GM18520 (cell line): ENCODE measurements at regions not wholly inside any gene's neighbourhood (a gene's known extent, or its start where the extent isn't known, plus 50 kb on each side); places are given as distances from the start of the nearest gene placed in this dataset.
"Not testable (repeated sequence)": the region's sequence is repeated elsewhere in the genome, so short reads cannot be mapped to it uniquely, and the experiment has no call there.

Source experiments
- ATAC-seq: cut with Tn5 transposase; IDR thresholded peaks from one replicate; pipeline ENCODE4 v1.9.1; 2021; ENCODE audit not compliant: unreplicated experiment

DNA sequence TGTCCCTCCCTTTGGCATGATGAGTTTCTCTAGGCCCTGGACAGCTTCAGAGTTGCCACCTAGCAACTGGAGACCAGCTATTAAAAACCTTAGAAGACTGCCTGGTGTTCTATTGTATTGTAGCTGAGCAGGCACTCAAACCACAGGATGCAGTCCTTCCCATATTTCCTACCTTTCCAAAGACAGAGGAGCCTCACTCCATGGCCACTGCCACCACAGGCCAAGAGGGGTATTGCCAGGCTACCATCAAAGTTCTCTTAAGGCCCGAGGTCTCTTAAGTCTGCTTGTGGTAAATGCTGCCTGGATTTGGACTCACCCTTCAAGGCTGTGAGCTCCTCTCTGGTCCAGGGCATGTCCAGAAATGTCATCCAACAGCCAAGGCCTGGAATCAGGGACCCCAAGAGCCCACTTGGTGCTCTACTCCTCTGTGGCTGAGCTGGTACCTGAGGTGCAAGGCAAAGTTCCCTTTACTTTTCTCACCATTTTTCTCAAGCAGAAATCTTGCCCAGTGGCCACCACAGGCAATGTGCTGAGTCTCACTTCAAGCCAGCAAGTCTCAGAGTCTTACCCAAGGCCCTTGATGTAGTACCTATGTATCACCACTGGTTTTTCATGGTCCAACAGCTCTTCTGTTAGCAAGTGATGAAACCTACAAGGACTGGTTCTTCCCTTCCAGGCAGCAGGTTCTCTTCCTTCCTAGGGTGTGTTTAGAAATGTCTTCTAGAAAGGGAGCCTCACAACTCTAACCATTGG lies 269.4 kb downstream of the AMY1C start:
- ATAC-seq = no peak

DNA sequence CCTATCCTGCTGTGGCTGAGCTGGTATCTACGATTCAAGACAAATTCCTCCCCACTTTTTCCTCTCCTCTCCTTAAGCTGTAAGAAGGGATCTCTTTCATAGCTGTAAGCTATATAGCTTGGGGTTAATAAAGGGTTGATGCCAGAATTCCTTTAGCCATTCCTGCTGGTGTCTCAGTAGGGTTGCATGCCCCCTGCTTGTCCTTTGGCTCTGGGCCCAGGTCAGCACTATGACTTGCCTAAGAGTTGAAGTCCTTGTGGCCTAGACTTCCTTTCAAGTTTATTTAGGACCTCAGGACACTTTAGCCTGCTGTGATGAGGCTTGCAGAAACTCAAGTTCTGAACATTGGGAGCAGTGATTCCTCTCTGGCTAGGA lies 270.0 kb downstream of the AMY1C start:
- ATAC-seq = no peak

GRCh38 chr1:104028416-104029035 lies 278.8 kb downstream of the AMY1C start:
- ATAC-seq = no peak

- no peak for ATAC-seq
Observed at GRCh38 chr1:104029456-104029970, 279.8 kb downstream of the AMY1C start.

- ATAC-seq = no peak
Observed at GRCh38 chr1:104056786-104057185, 307.1 kb downstream of the AMY1C start.

DNA sequence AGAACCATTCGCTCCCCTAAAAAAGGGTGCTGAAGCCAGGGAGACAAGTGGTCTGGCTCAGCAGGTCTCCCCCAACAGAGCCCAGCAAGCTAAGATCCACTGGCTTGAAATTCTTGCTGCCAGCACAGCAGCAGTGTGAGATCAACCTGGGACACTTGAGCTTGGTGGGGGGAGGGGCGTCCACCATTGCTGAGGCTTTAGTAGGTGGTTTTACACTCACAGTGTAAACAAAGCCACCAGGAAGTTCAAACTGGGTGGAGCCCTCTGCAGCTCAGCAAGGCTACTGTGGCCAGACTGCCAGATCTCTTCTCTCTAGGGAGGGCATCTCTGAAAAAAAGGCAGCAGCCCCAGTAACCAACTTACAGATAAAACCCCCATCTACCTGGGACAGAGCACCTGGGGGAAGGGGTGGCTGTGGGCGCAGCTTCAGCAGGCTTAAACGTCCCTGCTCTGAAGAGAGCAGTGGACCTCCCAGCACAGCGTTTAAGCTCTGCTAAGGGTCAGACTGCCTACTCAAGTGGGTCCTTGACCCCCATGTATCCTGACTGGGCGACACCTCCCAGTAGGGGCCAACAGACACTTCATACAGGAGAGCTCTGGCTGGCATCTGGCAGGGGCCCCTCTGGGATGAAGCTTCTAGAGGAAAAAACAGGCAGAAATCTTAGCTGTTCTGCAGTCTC lies 307.7 kb downstream of the AMY1C start:
- ATAC-seq = not testable (repeated sequence)

- ATAC-seq = not testable (repeated sequence)
Observed at GRCh38 chr1:104061637-104062036, 311.9 kb downstream of the AMY1C start.

DNA sequence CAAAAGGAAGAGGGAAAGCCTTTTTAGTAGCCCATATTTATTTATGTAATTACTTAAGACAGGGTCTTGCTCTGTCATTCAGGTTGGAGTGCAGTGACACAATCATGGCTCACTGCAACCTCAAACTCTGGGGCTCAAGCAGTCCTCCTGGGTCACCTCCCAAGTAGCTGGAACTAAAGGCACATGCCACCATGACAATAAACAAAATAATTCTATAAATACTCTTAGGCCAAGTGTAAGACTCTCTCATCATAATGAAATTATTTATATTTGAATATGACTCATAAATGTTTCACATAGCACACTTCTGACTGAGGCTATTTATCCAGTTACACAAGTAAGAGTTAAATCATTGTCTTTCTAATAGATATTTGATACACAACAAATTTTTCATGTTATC lies 314.7 kb downstream of the AMY1C start:
- ATAC-seq = no peak

DNA sequence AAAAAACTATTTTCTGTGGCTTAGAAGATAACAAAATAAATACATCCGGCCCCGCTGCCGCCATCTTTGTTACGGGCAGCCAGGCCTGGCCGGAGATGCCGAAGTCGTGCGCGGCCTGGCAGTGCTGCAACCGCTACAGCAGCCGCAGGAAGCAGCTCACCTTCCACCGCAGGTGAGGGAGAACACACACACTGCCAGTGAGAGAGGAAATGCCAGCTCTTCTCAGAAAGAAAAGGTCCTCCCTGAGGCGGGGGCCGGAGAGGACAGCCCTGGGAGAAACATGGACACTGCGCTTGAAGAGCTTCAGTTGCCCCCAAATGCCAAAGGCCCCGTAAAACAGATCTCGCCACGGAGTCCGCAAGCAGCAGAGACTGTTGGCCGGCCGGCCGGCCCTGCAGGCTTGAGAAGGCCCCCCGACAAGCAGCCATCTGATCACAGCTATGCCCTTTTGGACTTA lies 323.2 kb downstream of the AMY1C start:
- no peak for ATAC-seq

- ATAC-seq = no peak
Observed at GRCh38 chr1:104073463-104073902, 323.8 kb downstream of the AMY1C start.

- no peak for ATAC-seq
Observed at GRCh38 chr1:104082221-104082620, 332.5 kb downstream of the AMY1C start.

DNA sequence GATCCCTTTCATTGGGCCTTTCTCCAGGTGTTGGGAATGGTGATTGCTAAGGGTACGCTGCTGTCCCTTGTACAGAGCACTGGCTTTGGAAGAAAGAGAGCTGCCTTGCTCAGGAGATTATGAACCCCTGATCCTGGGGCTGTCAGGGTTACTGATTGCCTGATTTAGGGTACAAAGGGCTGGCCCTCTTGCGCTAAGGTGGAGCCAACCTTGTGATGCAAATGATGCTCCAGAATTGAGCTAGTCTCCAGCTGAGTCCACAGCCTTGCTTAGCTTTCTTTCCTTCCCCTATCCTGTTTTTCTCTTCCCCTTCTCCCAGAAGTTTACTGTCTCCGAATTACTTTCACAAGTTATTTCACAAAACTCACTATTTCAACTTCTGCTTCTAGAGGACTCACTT lies 334.7 kb downstream of the AMY1C start:
- ATAC-seq = no peak

DNA sequence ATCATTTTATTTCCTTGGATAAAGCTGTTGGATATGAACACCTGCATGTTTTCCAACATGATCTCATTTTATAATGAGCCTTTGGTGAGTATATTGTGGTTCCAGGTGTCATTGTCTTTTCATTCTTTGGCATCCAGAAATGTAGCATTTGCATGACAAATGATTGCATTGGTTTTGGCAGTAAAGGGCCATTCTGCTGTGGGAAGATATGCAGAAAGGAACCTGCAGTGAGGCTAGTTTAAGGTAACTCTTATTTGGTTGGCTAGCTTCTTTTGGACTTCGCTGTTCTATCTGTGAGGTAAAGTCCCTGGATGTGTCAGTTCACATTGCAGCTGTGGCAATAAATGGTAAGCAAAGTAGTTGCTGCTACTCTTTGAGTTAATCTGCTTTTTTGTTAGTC lies 343.0 kb downstream of the AMY1C start:
- ATAC-seq = no peak

DNA sequence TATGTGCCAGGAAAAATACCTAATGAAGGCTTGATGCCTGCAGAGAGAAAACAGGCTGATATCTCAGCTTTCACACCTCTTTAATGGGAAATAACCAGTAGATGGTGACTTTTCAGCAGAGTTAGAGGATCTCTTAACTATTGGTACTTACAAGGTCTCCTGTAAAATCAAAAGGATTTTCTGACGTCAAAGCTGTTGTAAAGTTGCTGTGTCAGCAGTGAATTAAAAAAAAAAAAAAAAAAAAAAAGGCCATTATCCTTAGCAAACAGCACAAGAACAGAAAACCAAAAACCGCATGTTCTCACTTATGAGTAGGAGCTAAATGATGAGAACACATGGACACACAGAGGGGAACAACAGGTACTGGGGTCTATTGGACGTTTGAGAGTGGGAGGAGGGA lies 349.1 kb downstream of the AMY1C start:
- no peak for ATAC-seq

- ATAC-seq = no peak
Observed at GRCh38 chr1:104100115-104100514, 350.4 kb downstream of the AMY1C start.

DNA sequence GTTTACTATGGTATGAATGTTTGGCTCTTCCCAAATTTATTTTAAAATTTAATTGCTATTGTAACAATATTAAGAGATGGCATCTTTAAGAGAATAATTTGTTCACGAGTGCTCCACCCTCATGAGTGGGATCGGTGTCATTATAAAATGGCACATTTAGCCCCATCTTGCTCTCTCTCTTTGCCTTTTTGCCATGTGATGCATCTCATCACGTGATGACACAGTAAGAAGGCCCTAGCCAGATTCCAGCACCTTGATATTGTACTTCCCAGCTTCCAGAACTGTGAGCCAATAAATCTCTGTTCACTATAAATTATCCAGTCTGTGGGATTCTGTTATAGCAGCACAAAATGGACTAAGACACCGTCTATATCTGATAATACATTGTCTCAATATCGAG lies 355.8 kb downstream of the AMY1C start:
- ATAC-seq = no peak

DNA sequence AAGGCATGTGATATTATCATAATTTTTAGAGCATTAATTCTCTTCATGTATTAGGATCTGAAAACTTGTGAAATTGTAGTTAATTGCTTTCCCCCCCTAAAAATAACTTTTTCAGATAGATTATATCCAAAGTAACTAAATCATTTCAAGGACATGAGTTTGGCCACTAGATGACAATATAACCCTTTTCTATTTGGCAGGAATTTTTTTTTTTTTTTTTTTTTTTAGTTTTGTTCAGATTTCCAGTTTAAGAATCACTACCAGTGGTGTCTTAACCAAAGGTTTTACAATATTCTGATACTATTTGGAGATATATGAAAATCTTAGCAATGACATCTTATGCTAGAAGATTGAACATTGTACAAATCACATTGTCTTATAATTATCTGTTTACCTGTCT lies 370.8 kb downstream of the AMY1C start:
- no peak for ATAC-seq

- ATAC-seq = no peak
Observed at GRCh38 chr1:104121271-104121670, 371.6 kb downstream of the AMY1C start.

- no peak for ATAC-seq
Observed at GRCh38 chr1:104125266-104125665, 375.6 kb downstream of the AMY1C start.

GRCh38 chr1:104125970-104126369 lies 376.3 kb downstream of the AMY1C start:
- ATAC-seq = no peak

DNA sequence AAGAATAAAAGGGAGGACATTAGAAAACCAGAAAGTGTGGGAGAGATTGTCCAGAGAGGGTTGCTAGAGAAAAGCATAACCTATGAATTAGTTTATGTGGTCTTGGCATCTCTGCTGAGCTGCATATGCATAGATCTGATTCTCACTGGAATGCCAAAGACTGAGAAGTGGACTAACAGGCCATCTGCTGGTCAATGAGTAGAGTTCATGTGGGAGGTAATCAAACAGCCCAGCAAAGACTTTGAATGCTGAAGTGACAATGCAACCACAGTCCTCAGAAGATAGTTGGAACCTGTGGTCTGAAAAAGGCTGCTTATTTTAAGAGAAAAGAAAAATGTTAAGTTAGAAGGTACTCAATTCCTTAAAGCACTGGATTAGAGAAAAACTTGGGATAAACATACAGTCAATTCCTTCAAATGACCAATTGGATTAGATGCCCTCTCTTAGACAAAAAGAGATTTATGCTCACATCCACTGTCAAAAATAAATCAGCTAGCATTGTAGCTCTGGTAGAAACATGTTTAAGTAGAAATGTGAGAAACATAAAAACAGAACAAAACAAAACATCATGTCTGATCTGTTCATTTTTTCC lies 382.8 kb downstream of the AMY1C start:
- no peak for ATAC-seq
